IPS-18a (cell line): ENCODE measurements at regions not wholly inside any gene's neighbourhood (a gene's known extent, or its start where the extent isn't known, plus 50 kb on each side); places are given as distances from the start of the nearest gene placed in this dataset.

Source experiments
- H3K27ac ChIP-seq: one replicate; pipeline ENCODE4 v1.5.1; 2013; ENCODE audit warnings: low read length
- H3K27me3 ChIP-seq: one replicate; pipeline ENCODE4 v1.6.1; 2013; ENCODE audit warnings: mild to moderate bottlenecking, low read length; ENCODE audit not compliant: control insufficient read depth, insufficient read depth
- H3K36me3 ChIP-seq: one replicate; pipeline ENCODE4 v1.6.1; 2013; ENCODE audit warnings: low read depth, low read length; ENCODE audit not compliant: control insufficient read depth
- H3K4me1 ChIP-seq: one replicate; pipeline ENCODE4 v1.6.1; 2013; ENCODE audit warnings: low read depth, low read length; ENCODE audit not compliant: control insufficient read depth
- H3K4me3 ChIP-seq: one replicate; pipeline ENCODE4 v1.5.1; 2013; ENCODE audit warnings: low read length
- H3K9ac ChIP-seq: one replicate; pipeline ENCODE4 v1.6.1; 2013; ENCODE audit warnings: mild to moderate bottlenecking, low read length, moderate library complexity
- H3K9me3 ChIP-seq: one replicate; pipeline ENCODE4 v1.6.1; 2013; ENCODE audit warnings: low read depth, low read length; ENCODE audit not compliant: control insufficient read depth

- no peaks in the 10 kb centered on the region for H3K36me3 ChIP-seq
- no peaks in the 10 kb centered on the region for H3K27me3 ChIP-seq
- H3K27ac ChIP-seq = no peak overlapping the region
- H3K9ac ChIP-seq = no peak overlapping the region
- H3K4me3 ChIP-seq = no peak overlapping the region
- H3K4me1 ChIP-seq = peaks cover 43% of the 10 kb centered on the region
- no peaks in the 10 kb centered on the region for H3K9me3 ChIP-seq
These were observed 417.7 kb upstream of the KAZN start for GRCh38 chr1:14180738-14181137.

- Histone ChIP-seq H3K4me1 (peaks cover 43% of the 10 kb centered on the region), H3K36me3 (no peaks in the 10 kb centered on the region), H3K9ac (no peak overlapping the region), H3K9me3 (no peaks in the 10 kb centered on the region), H3K27ac (no peak overlapping the region), H3K27me3 (no peaks in the 10 kb centered on the region), H3K4me3 (no peak overlapping the region)
These were observed 417.2 kb upstream of the KAZN start for GRCh38 chr1:14181191-14181795.

GRCh38 chr1:14182856-14183255 is 415.6 kb upstream of the KAZN start:
- no peak overlapping the region for H3K9ac ChIP-seq

GRCh38 chr1:14183329-14183728 is 415.2 kb upstream of the KAZN start:
- H3K9ac ChIP-seq = no peak overlapping the region
- no peaks in the 10 kb centered on the region for H3K36me3 ChIP-seq
- H3K4me1 ChIP-seq = peaks cover 38% of the 10 kb centered on the region
- H3K27me3 ChIP-seq = no peaks in the 10 kb centered on the region
- H3K9me3 ChIP-seq = no peaks in the 10 kb centered on the region
- H3K4me3 ChIP-seq = no peak overlapping the region
- H3K27ac ChIP-seq = no peak overlapping the region

More at GRCh38 chr1:14182856-14183255, 415.6 kb upstream of the KAZN start:
- H3K27ac ChIP-seq = no peak overlapping the region
- H3K27me3 ChIP-seq = no peaks in the 10 kb centered on the region
- peaks cover 40% of the 10 kb centered on the region for H3K4me1 ChIP-seq
- H3K36me3 ChIP-seq = no peaks in the 10 kb centered on the region
- H3K4me3 ChIP-seq = no peak overlapping the region
- H3K9me3 ChIP-seq = no peaks in the 10 kb centered on the region

GRCh38 chr1:14184454-14184853 is 414.0 kb upstream of the KAZN start:
- Histone ChIP-seq H3K36me3 (no peaks in the 10 kb centered on the region), H3K27me3 (no peaks in the 10 kb centered on the region), H3K27ac (no peak overlapping the region)

GRCh38 chr1:14189381-14189780 is 409.1 kb upstream of the KAZN start:
- Histone ChIP-seq H3K27ac (no peak overlapping the region), H3K27me3 (no peaks in the 10 kb centered on the region), H3K4me1 (no peaks in the 10 kb centered on the region), H3K9ac (no peak overlapping the region), H3K36me3 (no peaks in the 10 kb centered on the region), H3K4me3 (no peak overlapping the region), H3K9me3 (no peaks in the 10 kb centered on the region)

More at GRCh38 chr1:14184454-14184853, 414.0 kb upstream of the KAZN start:
- Histone ChIP-seq H3K4me3 (no peak overlapping the region), H3K9ac (no peak overlapping the region), H3K9me3 (no peaks in the 10 kb centered on the region), H3K4me1 (peaks cover 32% of the 10 kb centered on the region)

- Histone ChIP-seq H3K36me3 (no peaks in the 10 kb centered on the region), H3K4me1 (no peaks in the 10 kb centered on the region)
These were observed 408.0 kb upstream of the KAZN start for GRCh38 chr1:14190508-14190907.

GRCh38 chr1:14194511-14194910 is 404.0 kb upstream of the KAZN start:
- Histone ChIP-seq H3K4me3 (no peak overlapping the region), H3K27ac (no peak overlapping the region), H3K9me3 (no peaks in the 10 kb centered on the region), H3K4me1 (no peaks in the 10 kb centered on the region), H3K36me3 (no peaks in the 10 kb centered on the region), H3K9ac (no peak overlapping the region), H3K27me3 (no peaks in the 10 kb centered on the region)

More at GRCh38 chr1:14190508-14190907, 408.0 kb upstream of the KAZN start:
- Histone ChIP-seq H3K4me3 (no peak overlapping the region), H3K9ac (no peak overlapping the region), H3K27me3 (no peaks in the 10 kb centered on the region), H3K27ac (no peak overlapping the region), H3K9me3 (no peaks in the 10 kb centered on the region)

- H3K4me3 ChIP-seq = no peak overlapping the region
- no peaks in the 10 kb centered on the region for H3K4me1 ChIP-seq
- no peaks in the 10 kb centered on the region for H3K36me3 ChIP-seq
- no peaks in the 10 kb centered on the region for H3K27me3 ChIP-seq
- H3K9ac ChIP-seq = no peak overlapping the region
- H3K9me3 ChIP-seq = no peaks in the 10 kb centered on the region
- H3K27ac ChIP-seq = no peak overlapping the region
These were observed 393.4 kb upstream of the KAZN start for GRCh38 chr1:14205066-14205465.

GRCh38 chr1:14215151-14215550 is 383.3 kb upstream of the KAZN start:
- H3K4me1 ChIP-seq = no peaks in the 10 kb centered on the region
- H3K9ac ChIP-seq = no peak overlapping the region
- no peak overlapping the region for H3K27ac ChIP-seq
- H3K9me3 ChIP-seq = peaks cover 10% of the 10 kb centered on the region
- no peak overlapping the region for H3K4me3 ChIP-seq
- no peaks in the 10 kb centered on the region for H3K27me3 ChIP-seq
- no peaks in the 10 kb centered on the region for H3K36me3 ChIP-seq

GRCh38 chr1:14217384-14217783 is 381.1 kb upstream of the KAZN start:
- H3K4me1 ChIP-seq = no peaks in the 10 kb centered on the region
- H3K36me3 ChIP-seq = no peaks in the 10 kb centered on the region
- no peaks in the 10 kb centered on the region for H3K27me3 ChIP-seq
- H3K9ac ChIP-seq = no peak overlapping the region
- no peak overlapping the region for H3K4me3 ChIP-seq
- no peak overlapping the region for H3K27ac ChIP-seq
- H3K9me3 ChIP-seq = peaks cover 10% of the 10 kb centered on the region

- Histone ChIP-seq H3K9me3 (peaks cover 10% of the 10 kb centered on the region), H3K27ac (no peak overlapping the region), H3K4me1 (no peaks in the 10 kb centered on the region), H3K4me3 (no peak overlapping the region), H3K9ac (no peak overlapping the region), H3K27me3 (no peaks in the 10 kb centered on the region), H3K36me3 (no peaks in the 10 kb centered on the region)
These were observed 378.2 kb upstream of the KAZN start for GRCh38 chr1:14220324-14220723.
